Kidney (tissue), 13 donors: ENCODE measurements at regions not wholly inside any gene's neighbourhood (a gene's known extent, or its start where the extent isn't known, plus 50 kb on each side); places are given as distances from the start of the nearest gene placed in this dataset.

Experiments used
- DNase-seq, 5 donors: peaks; one replicate each; pipeline ENCODE4 v3.0.0-alpha.2; 2013 to 2020
- FAIRE-seq: peaks from 2 replicates; lab custom pipeline; 2012; peaks lifted over from hg19 to GRCh38; lab: Jason Lieb, UNC
- H3K27ac ChIP-seq, 2 donors: one replicate each; pipeline ENCODE4 v1.7.0; 2013; ENCODE audit warnings: low read depth in 2 of 2, low read length in 2 of 2, inconsistent platforms in 1 of 2
- H3K27me3 ChIP-seq: one replicate; pipeline ENCODE4 v1.7.1; 2013; ENCODE audit warnings: low read length, inconsistent platforms; ENCODE audit not compliant: control insufficient read depth, insufficient read depth
- H3K36me3 ChIP-seq, 3 donors: one replicate each; pipeline versions ENCODE4 v1.7.0 to v1.7.1; 2013; ENCODE audit warnings: low read length in 3 of 3, control low read depth in 1 of 3, inconsistent platforms in 1 of 3; ENCODE audit not compliant: insufficient read depth in 3 of 3, control insufficient read depth in 2 of 3
- H3K4me1 ChIP-seq, 3 donors: one replicate each; pipeline versions ENCODE4 v1.7.0 to v1.7.1; 2013; ENCODE audit warnings: low read length in 3 of 3, inconsistent platforms in 1 of 3, low read depth in 1 of 3; ENCODE audit not compliant: control insufficient read depth in 2 of 3, insufficient read depth in 2 of 3
- H3K4me3 ChIP-seq, 3 donors: one replicate each; pipeline versions ENCODE4 v1.7.0 to v1.8.1; 2013; ENCODE audit warnings: low read length in 3 of 3, control low read depth in 1 of 3, inconsistent platforms in 1 of 3
- H3K9ac ChIP-seq, 3 donors: one replicate each; pipeline versions ENCODE4 v1.7.0 to v1.7.1; 2013; ENCODE audit warnings: low read length in 3 of 3, control low read depth in 1 of 3, inconsistent platforms in 1 of 3
- H3K9me3 ChIP-seq, 3 donors: one replicate each; pipeline versions ENCODE4 v1.7.0 to v1.7.1; 2013; ENCODE audit warnings: low read length in 3 of 3, control low read depth in 1 of 3, inconsistent platforms in 1 of 3; ENCODE audit not compliant: control insufficient read depth in 2 of 3, insufficient read depth in 1 of 3
- CTCF ChIP-seq: IDR thresholded peaks from 3 replicates; pipeline ENCODE4 v1.5.1; 2012; ENCODE audit warnings: mild to moderate bottlenecking, moderate library complexity, borderline replicate concordance; ENCODE audit not compliant: insufficient read depth; ENCODE audit errors: extremely low read depth
- intact Hi-C: fragments of 100-400 bp; cut with DNase I; formaldehyde crosslinking; loops from one replicate; pipeline ENCODE4 v1.11.1; 2022
- donor health status: control.
- donor health status: control.
- donor health status: control.
- donor health status: control.
- donor health status: control.
- donor health status: DM: yes; HTN: yes; CAD: no.
- donor health status: Normal renal cell carcinoma (clear cell type).

GRCh38 chr4:12519426-12519825, 964.7 kb downstream of the RAB28 start:
- H3K27me3 ChIP-seq, result no peaks in the 10 kb centered on the region
- no peak for DNase-seq
- no peak overlapping the region for H3K27ac ChIP-seq
- H3K4me1 ChIP-seq, result no peaks in the 10 kb centered on the region
- no peaks in the 10 kb centered on the region for H3K36me3 ChIP-seq
- TF ChIP-seq CTCF, result no peak
- no peak for FAIRE-seq
- H3K9ac ChIP-seq, result no peak overlapping the region
- intact Hi-C loops, result no loop called here
- H3K4me3 ChIP-seq, result no peak overlapping the region
- peaks cover 0 to 4% (median 0%) of the 10 kb centered on the region in 3 donors for H3K9me3 ChIP-seq

- Histone ChIP-seq H3K27me3 (no peaks in the 10 kb centered on the region), H3K9ac (no peak overlapping the region), H3K4me1 (no peaks in the 10 kb centered on the region), H3K4me3 (no peak overlapping the region), H3K27ac (no peak overlapping the region), H3K9me3 (no peaks in the 10 kb centered on the region), H3K36me3 (no peaks in the 10 kb centered on the region)
- intact Hi-C loops, result no loop called here
- DNase-seq, result no peak
- TF ChIP-seq CTCF, result no peak
- no peak for FAIRE-seq
Observed at GRCh38 chr4:12507868-12508481, 976.2 kb downstream of the RAB28 start.

- Histone ChIP-seq H3K4me1 (no peaks in the 10 kb centered on the region), H3K27me3 (no peaks in the 10 kb centered on the region), H3K4me3 (no peak overlapping the region), H3K9ac (no peak overlapping the region), H3K36me3 (no peaks in the 10 kb centered on the region), H3K27ac (no peak overlapping the region), H3K9me3 (peaks cover 0 to 2% (median 0%) of the 10 kb centered on the region in 3 donors)
- intact Hi-C loops, result no loop called here
- DNase-seq (no peak), FAIRE-seq (no peak)
- TF ChIP-seq CTCF, result no peak
Observed at GRCh38 chr4:12500409-12500808, 983.7 kb downstream of the RAB28 start.

DNA sequence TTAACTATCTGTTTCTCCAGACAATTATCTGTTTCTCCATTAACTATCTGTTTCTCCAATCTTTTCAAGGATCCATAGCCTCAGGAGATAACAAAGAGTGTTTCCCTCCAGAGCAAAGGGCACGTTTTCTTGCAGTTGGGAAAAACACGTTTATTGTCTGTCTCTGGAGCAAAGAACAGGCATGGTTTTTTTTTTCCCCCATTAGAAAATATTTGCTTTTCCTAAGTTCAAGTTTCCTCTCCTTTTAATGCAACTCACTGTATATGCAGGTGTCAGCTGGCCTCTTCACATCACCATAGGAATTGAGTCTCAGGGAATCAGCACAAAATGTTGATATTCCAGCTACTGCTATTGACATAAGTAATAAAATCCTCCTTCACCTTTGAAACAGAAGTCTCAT, 984.4 kb downstream of the RAB28 start:
- H3K4me1 ChIP-seq, result no peaks in the 10 kb centered on the region
- TF ChIP-seq CTCF, result no peak
- no peaks in the 10 kb centered on the region for H3K27me3 ChIP-seq
- no peak overlapping the region for H3K4me3 ChIP-seq
- peaks cover 0 to 2% (median 0%) of the 10 kb centered on the region in 3 donors for H3K9me3 ChIP-seq
- H3K27ac ChIP-seq, result no peak overlapping the region
- DNase-seq, result no peak
- no peak overlapping the region for H3K9ac ChIP-seq
- no peak for FAIRE-seq
- H3K36me3 ChIP-seq, result no peaks in the 10 kb centered on the region
- intact Hi-C loops, result no loop called here
